T-helper 2 cell treated with Interferon-gamma antibody and Interleukin-4, amounts not matched to agents 5 μg/mL and 100 μg/mL, for 36 hours (primary cell): ENCODE measurements at regions not wholly inside any gene's neighbourhood (a gene's known extent, or its start where the extent isn't known, plus 50 kb on each side); places are given as distances from the start of the nearest gene placed in this dataset.

Experiments used
- DNase-seq: peaks from one replicate; pipeline ENCODE4 v3.0.0; 2021; ENCODE audit warnings: low spot score
- H3K27ac Mint-ChIP-seq: one replicate; pipeline ENCODE4 v1.8.0; 2021; ENCODE audit warnings: mild to moderate bottlenecking, mixed read lengths
- H3K27me3 Mint-ChIP-seq: one replicate; pipeline ENCODE4 v1.8.0; 2021; ENCODE audit warnings: low read depth, mixed read lengths
- H3K36me3 Mint-ChIP-seq: one replicate; pipeline ENCODE4 v1.8.0; 2021; ENCODE audit warnings: low read depth, mixed read lengths
- H3K4me1 Mint-ChIP-seq: one replicate; pipeline ENCODE4 v1.8.0; 2021; ENCODE audit warnings: low read depth, mixed read lengths
- H3K4me3 Mint-ChIP-seq: one replicate; pipeline ENCODE4 v1.8.0; 2022; ENCODE audit warnings: mild to moderate bottlenecking, moderate library complexity, mixed read lengths
- H3K9me3 Mint-ChIP-seq: one replicate; pipeline ENCODE4 v1.8.0; 2021; ENCODE audit warnings: mixed read lengths

DNA sequence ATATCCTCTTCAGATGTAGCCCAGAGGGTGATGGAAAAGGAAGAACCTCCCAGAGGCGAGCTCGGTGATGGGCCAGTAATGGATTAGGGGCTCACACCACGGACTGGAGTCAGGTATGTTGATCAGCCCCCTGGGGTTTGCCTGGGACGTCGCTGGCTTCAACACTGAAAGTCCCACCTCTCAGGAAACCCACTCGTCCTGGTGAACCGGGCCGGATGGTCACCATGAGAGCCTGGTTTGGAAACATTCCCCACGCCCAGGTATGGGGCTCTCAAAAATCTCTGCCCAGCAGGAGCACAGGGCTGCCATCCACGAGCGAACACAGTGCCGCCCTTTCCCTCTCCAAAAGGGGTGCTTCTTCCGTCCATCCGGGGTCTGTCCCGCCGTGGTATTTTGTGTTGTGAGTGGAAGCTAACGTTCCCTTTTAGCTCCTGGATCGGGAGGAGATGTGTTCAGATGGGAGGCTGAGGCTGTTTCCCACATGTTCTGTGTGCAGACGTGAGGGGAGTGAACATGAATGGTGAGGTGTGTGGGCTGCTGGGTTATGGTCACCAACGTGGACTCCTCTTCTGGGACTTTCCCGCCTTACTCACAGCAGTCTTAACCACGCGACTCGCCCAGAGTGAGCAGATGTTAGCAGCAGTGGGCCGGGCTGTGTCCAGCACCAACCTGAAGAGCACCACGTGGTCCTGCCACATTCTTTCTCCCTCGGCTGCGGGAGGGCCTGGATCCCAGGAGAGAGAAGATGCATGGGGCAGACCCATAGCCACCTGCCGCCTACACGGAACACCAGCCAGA is 139.2 kb downstream of the KIF26A start:
- Mint-ChIP-seq H3K27ac (no peak overlapping the region), H3K4me3 (no peak overlapping the region), H3K9me3 (no peaks in the 10 kb centered on the region), H3K27me3 (no peaks in the 10 kb centered on the region), H3K4me1 (no peaks in the 10 kb centered on the region), H3K36me3 (no peaks in the 10 kb centered on the region)
- DNase-seq = no peak

- Mint-ChIP-seq H3K4me1 (no peaks in the 10 kb centered on the region), H3K9me3 (no peaks in the 10 kb centered on the region), H3K27me3 (no peaks in the 10 kb centered on the region), H3K4me3 (no peak overlapping the region), H3K27ac (no peak overlapping the region), H3K36me3 (no peaks in the 10 kb centered on the region)
- no peak for DNase-seq
These were observed 139.8 kb downstream of the KIF26A start for GRCh38 chr14:104278214-104278534.

- Mint-ChIP-seq H3K4me1 (no peaks in the 10 kb centered on the region), H3K27ac (no peak overlapping the region), H3K36me3 (no peaks in the 10 kb centered on the region), H3K9me3 (no peaks in the 10 kb centered on the region), H3K27me3 (no peaks in the 10 kb centered on the region), H3K4me3 (no peak overlapping the region)
- no peak for DNase-seq
These were observed 141.9 kb downstream of the KIF26A start for GRCh38 chr14:104280085-104280901.

- Mint-ChIP-seq H3K9me3 (no peaks in the 10 kb centered on the region), H3K27ac (no peak overlapping the region)
These were observed 142.7 kb downstream of the KIF26A start for GRCh38 chr14:104280902-104281767.

DNA sequence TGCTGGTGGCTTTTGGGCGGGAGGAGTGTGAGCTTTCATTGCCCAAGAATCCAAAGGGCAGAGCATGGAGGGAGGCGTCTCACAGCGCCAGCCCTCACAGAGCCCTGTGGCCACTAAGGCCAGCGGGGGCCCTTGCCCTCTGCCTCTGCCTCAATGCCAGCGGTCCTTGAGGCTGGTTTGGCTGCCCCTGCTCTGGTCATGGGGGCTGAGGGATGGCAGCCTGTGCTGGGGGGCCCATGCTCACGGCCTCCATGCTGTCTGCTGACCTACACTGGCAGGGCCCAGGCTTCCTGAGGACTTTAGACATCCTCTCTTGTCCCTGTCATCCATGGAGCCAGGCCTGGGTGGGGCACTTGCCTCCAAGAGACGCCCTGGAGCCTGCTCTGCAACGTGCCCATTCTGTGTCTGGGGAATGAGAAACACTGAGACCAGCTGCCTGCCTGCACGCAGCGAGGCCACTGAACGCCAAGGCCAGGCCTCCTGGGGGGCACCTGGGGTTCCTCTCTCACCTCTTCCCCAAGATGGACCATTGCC is 143.4 kb downstream of the KIF26A start:
- no peaks in the 10 kb centered on the region for H3K27me3 Mint-ChIP-seq
- no peak overlapping the region for H3K27ac Mint-ChIP-seq
- no peaks in the 10 kb centered on the region for H3K4me1 Mint-ChIP-seq
- DNase-seq = no peak
- H3K9me3 Mint-ChIP-seq = no peaks in the 10 kb centered on the region
- H3K4me3 Mint-ChIP-seq = no peak overlapping the region
- no peaks in the 10 kb centered on the region for H3K36me3 Mint-ChIP-seq

More at GRCh38 chr14:104280902-104281767, 142.7 kb downstream of the KIF26A start:
- Mint-ChIP-seq H3K4me1 (no peaks in the 10 kb centered on the region), H3K36me3 (no peaks in the 10 kb centered on the region), H3K27me3 (no peaks in the 10 kb centered on the region), H3K4me3 (no peak overlapping the region)
- DNase-seq = no peak

GRCh38 chr14:104282332-104283196 is 144.2 kb downstream of the KIF26A start:
- Mint-ChIP-seq H3K36me3 (no peaks in the 10 kb centered on the region), H3K27me3 (no peaks in the 10 kb centered on the region), H3K27ac (no peak overlapping the region), H3K4me1 (no peaks in the 10 kb centered on the region), H3K4me3 (no peak overlapping the region), H3K9me3 (no peaks in the 10 kb centered on the region)
- DNase-seq = no peak

DNA sequence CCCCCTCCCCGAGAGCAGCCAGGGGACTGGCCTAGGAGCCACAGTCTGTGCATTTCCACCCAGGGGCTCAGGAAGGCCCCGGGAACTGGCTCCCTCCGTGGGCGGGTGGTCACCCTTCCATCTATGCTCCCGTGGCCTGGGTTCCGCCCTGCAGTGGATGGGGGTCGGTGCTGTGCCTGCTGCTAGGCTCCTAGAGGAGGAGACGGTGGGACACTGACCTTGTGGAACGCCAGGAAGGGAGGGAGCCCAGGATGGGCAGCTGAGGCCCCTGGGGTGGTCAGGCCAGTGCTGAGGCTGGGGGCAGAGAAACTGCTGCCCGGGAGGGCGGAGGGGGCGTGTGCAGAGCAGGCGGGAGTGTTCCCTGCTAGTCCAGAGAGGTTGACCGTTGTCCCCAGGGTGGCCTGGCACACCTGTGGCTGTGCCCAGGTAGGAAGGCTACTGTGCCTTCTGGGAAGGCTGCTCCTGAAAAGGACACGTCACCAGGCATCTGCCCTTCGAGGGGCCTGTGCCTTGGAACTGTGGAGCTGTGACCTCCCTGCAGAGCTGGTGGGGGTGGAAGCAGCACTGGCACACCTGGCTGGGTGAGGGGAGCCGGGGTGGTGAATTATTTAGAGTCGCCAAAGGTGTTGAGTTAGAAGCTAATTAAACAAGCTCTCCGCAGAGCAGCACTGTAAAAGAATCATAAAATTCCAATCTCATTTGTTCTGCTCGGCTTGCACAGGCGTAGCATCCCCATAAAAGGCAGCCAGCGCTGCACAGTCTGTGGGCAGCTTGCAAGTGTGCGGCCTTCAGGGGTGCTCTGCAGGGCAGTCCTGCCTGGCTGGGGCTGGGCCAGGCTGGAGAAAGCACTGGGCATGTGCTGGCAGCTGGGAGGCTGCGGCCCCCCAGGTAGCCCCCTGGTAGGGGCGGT is 145.1 kb downstream of the KIF26A start:
- H3K36me3 Mint-ChIP-seq = no peaks in the 10 kb centered on the region
- no peaks in the 10 kb centered on the region for H3K27me3 Mint-ChIP-seq
- no peak for DNase-seq
- H3K4me3 Mint-ChIP-seq = no peak overlapping the region
- H3K27ac Mint-ChIP-seq = no peak overlapping the region
- H3K4me1 Mint-ChIP-seq = no peaks in the 10 kb centered on the region
- peaks cover 1% of the 10 kb centered on the region for H3K9me3 Mint-ChIP-seq

GRCh38 chr14:104284107-104284592 is 145.8 kb downstream of the KIF26A start:
- Mint-ChIP-seq H3K9me3 (peaks cover 8% of the 10 kb centered on the region), H3K27me3 (no peaks in the 10 kb centered on the region), H3K27ac (no peak overlapping the region), H3K4me1 (no peaks in the 10 kb centered on the region), H3K36me3 (no peaks in the 10 kb centered on the region), H3K4me3 (no peak overlapping the region)
- no peak for DNase-seq

DNA sequence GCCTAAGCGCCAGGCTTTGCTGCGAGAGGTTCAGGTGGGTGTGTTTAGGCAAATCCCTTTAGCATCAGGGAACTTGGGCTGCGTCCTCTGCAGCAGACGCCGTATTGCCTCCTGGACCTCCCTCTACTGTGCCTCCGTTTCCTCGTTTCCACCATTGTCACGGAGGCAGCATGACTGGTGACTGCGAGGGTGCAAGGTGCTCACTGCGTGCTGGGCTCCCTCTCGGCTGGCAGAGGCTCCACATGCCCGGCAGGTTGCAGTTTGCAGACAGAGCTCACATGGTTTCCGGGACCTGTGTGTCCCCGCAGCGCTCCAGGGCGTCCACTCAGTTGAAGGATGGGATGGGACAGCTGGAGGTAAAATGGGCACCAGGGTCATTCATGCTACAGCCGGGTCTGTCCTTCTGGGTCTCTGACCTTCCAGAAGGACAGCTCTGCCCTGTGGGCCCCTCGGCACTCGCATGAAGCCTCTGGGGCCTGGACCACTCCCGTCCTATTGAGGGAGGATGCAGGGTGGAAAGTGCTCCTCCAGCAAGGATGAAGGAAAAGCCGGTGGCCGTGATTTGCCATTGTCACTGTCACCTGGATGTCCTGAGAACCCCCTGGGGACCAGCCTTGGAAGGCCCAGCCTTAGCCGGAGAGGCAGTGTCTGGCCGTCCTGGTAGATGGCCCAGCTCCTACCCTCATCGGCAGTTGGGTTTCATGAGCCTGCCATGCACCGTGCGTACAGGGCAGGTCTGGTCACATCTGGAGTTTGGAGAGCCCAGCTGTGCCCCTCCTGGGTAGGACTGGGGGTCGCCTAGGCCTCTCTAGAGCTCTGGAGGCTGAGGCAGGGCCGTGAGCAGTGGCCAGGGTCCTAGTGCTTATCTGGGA is 146.5 kb downstream of the KIF26A start:
- H3K4me3 Mint-ChIP-seq = no peak overlapping the region
- H3K27ac Mint-ChIP-seq = no peak overlapping the region
- no peaks in the 10 kb centered on the region for H3K27me3 Mint-ChIP-seq

DNA sequence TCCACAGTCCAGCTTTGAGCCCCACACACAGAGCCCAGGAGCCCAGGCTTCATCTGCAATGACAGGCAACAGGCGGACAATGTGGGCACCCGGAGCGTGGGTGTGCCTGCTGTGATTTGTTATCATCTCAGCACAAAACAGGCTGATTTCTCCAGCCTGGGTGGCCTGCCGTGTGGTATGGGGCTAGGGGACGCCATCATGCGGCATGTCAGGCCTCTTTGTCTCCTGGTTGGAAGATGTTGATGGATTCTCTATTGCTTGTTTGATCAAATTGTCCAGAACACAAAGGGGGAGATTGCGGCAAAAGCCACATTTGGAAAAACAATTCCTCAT is 147.1 kb downstream of the KIF26A start:
- Mint-ChIP-seq H3K4me1 (no peaks in the 10 kb centered on the region), H3K4me3 (no peak overlapping the region), H3K36me3 (no peaks in the 10 kb centered on the region), H3K27ac (no peak overlapping the region), H3K27me3 (no peaks in the 10 kb centered on the region), H3K9me3 (peaks cover 12% of the 10 kb centered on the region)
- no peak for DNase-seq

More for the DNA sequence above, 146.5 kb downstream of the KIF26A start:
- Mint-ChIP-seq H3K9me3 (peaks cover 12% of the 10 kb centered on the region), H3K4me1 (no peaks in the 10 kb centered on the region), H3K36me3 (no peaks in the 10 kb centered on the region)
- no peak for DNase-seq

DNA sequence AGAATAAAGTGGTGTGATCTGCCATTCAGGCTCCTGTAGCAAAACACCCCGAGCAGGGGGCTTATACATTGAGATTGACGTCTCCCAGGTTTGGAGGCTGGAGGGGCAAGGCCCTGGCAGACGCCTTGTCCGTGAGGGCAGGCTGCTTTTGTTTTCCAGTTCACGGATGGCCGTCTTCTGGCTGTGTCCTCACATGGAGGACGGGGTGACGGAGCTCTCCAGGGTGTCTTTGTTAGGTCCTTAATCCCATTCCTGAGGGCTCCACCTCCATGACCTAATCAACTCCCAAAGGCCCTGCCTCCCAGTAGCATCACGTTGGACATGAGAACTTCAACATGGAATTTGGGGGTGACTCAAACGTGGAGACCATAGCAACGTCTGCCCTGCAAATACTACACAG is 147.7 kb downstream of the KIF26A start:
- Mint-ChIP-seq H3K36me3 (no peaks in the 10 kb centered on the region), H3K27ac (no peak overlapping the region), H3K9me3 (peaks cover 12% of the 10 kb centered on the region), H3K4me3 (no peak overlapping the region), H3K27me3 (no peaks in the 10 kb centered on the region), H3K4me1 (no peaks in the 10 kb centered on the region)
- DNase-seq = no peak

GRCh38 chr14:104286496-104286895 is 148.1 kb downstream of the KIF26A start:
- H3K27ac Mint-ChIP-seq = no peak overlapping the region
- H3K36me3 Mint-ChIP-seq = no peaks in the 10 kb centered on the region
- H3K27me3 Mint-ChIP-seq = no peaks in the 10 kb centered on the region
- H3K4me3 Mint-ChIP-seq = no peak overlapping the region
- no peak for DNase-seq
- no peaks in the 10 kb centered on the region for H3K4me1 Mint-ChIP-seq
- peaks cover 12% of the 10 kb centered on the region for H3K9me3 Mint-ChIP-seq
